ENCODE measurements at regions not wholly inside any gene's neighbourhood (a gene's known extent, or its start where the extent isn't known, plus 50 kb on each side); places are given as distances from the start of the nearest gene placed in this dataset.

GRCh38 chr20:48571949-48572847 lies 255.6 kb downstream of the PREX1 start:
- TF ChIP-seq REST (IDR thresholded peaks at IDR 0.05; ENCODE audit: low read depth), result no peak
- no peak for TF ChIP-seq TEAD4 (IDR thresholded peaks at IDR 0.05)
- no peak for TF ChIP-seq CEBPB (IDR thresholded peaks at IDR 0.05)

DNA sequence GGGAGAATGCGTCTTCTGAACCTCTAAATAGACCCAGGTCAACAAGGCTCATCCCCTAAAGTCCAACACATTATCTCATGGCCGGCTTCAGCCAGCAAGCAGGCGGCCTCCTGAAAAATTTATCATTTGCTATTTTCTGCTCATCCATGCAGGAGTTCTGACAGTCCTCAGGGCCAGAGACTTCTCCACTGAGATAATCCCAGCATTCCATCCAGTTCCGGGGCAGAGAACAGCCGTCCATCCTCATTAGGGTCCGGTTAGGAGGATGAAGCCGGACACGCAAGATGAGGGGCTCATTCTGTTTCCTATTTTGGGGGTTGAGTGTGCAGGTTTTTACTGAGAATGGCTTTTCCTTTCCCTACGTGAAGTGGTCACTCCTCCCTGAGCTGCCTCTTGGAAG lies 258.1 kb downstream of the PREX1 start:
- TF ChIP-seq FOXM1 (IDR thresholded peaks at IDR 0.05; ENCODE audit: borderline replicate concordance, low read depth), result no peak
- TF ChIP-seq, protein P1, sequence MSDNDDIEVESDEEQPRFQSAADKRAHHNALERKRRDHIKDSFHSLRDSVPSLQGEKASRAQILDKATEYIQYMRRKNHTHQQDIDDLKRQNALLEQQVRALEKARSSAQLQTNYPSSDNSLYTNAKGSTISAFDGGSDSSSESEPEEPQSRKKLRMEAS (IDR thresholded peaks at IDR 0.05), result no peak
- no peak for TF ChIP-seq RAD21 (IDR thresholded peaks at IDR 0.05; ENCODE audit: low read depth)
- TF ChIP-seq EGR1 (IDR thresholded peaks at IDR 0.05), result no peak
- TF ChIP-seq ZBTB7A (IDR thresholded peaks at IDR 0.05; ENCODE audit: low read depth), result no peak
- TF ChIP-seq TAF1 (IDR thresholded peaks at IDR 0.05; ENCODE audit: low read depth), result no peak
- TF ChIP-seq CREB1 (IDR thresholded peaks at IDR 0.05; ENCODE audit: low read depth), result no peak
- TF ChIP-seq TCF12 (IDR thresholded peaks at IDR 0.05; ENCODE audit: low read depth), result no peak
- no peak for TF ChIP-seq CEBPB (IDR thresholded peaks at IDR 0.05)
- TF ChIP-seq USF1 (IDR thresholded peaks at IDR 0.05), result no peak
- TF ChIP-seq NFIC (IDR thresholded peaks at IDR 0.05), result no peak
- TF ChIP-seq REST (IDR thresholded peaks at IDR 0.05; ENCODE audit: low read depth), result no peak
- TF ChIP-seq YY1 (IDR thresholded peaks at IDR 0.05; ENCODE audit: low read depth), result no peak
- TF ChIP-seq EP300 (IDR thresholded peaks at IDR 0.05; ENCODE audit: borderline replicate concordance), result no peak
- TF ChIP-seq TEAD4 (IDR thresholded peaks at IDR 0.05), result no peak

DNA sequence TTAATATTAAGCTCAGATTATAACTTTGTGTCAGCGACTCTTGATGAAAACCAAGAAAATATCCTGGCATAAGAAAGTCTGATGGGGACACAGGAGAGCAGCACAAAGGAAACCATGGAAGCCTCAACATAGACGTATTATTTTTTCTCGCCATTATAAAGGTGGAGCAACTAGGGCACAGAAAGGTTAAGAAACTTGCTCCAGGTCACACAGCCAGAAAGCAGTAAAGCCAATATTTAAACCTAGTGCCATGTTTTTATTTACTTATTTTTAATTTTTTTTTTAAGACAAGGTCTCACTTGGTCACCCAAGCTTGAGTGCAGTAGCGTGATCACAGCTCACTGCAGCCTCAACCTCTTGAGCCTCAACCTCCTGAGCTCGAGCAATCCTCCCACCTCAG lies 259.3 kb downstream of the PREX1 start:
- TF ChIP-seq, protein P1 (IDR thresholded peaks at IDR 0.05), result no peak
- TF ChIP-seq TAF1 (IDR thresholded peaks at IDR 0.05; ENCODE audit: low read depth) (no peak), FOXM1 (IDR thresholded peaks at IDR 0.05; ENCODE audit: borderline replicate concordance, low read depth) (no peak), YY1 (IDR thresholded peaks at IDR 0.05; ENCODE audit: low read depth) (no peak), EP300 (IDR thresholded peaks at IDR 0.05; ENCODE audit: borderline replicate concordance) (no peak), ZBTB7A (IDR thresholded peaks at IDR 0.05; ENCODE audit: low read depth) (no peak), EGR1 (IDR thresholded peaks at IDR 0.05) (no peak), RAD21 (IDR thresholded peaks at IDR 0.05; ENCODE audit: low read depth) (no peak)

DNA sequence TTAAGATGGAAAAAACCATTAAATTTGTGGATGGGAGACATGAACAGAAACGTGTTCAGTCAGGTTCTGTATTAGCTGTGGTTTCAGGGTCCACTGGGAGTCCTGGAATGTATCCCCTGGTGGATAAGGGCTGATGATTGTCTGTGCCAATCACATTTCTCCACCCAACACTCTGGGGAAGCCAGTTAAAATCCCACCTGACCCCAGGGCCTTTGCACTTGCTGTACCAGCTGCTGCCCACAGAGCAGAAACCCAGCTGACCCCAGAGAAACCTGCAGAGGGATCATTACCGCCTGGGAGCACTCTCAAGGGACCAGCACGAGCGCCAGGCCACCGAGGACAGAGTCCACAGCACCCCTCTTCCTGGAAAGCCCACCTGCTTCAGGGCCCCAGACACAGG lies 260.7 kb downstream of the PREX1 start:
- no peak for TF ChIP-seq FOXM1 (IDR thresholded peaks at IDR 0.05; ENCODE audit: borderline replicate concordance, low read depth)
- TF ChIP-seq ZBTB7A (IDR thresholded peaks at IDR 0.05; ENCODE audit: low read depth), result no peak
- TF ChIP-seq CREB1 (IDR thresholded peaks at IDR 0.05; ENCODE audit: low read depth), result no peak
- no peak for TF ChIP-seq YY1 (IDR thresholded peaks at IDR 0.05; ENCODE audit: low read depth)
- TF ChIP-seq, protein P1 (IDR thresholded peaks at IDR 0.05), result no peak
- TF ChIP-seq TAF1 (IDR thresholded peaks at IDR 0.05; ENCODE audit: low read depth), result no peak
- TF ChIP-seq REST (IDR thresholded peaks at IDR 0.05; ENCODE audit: low read depth), result no peak
- TF ChIP-seq TCF12 (IDR thresholded peaks at IDR 0.05; ENCODE audit: low read depth), result no peak
- TF ChIP-seq USF1 (IDR thresholded peaks at IDR 0.05), result no peak
- no peak for TF ChIP-seq RAD21 (IDR thresholded peaks at IDR 0.05; ENCODE audit: low read depth)
- TF ChIP-seq EGR1 (IDR thresholded peaks at IDR 0.05), result no peak
- no peak for TF ChIP-seq CEBPB (IDR thresholded peaks at IDR 0.05)
- TF ChIP-seq NFIC (IDR thresholded peaks at IDR 0.05), result no peak

Data from Ishikawa (cell line).